Esophagus muscularis mucosa (tissue), 4 donors: ENCODE measurements at regions not wholly inside any gene's neighbourhood (a gene's known extent, or its start where the extent isn't known, plus 50 kb on each side); places are given as distances from the start of the nearest gene placed in this dataset.
"Not testable (repeated sequence)": the region's sequence is repeated elsewhere in the genome, so short reads cannot be mapped to it uniquely, and the experiment has no call there.

Source experiments
- DNase-seq: peaks from one replicate; pipeline ENCODE4 v3.0.0-alpha.2; 2017; ENCODE audit errors: extremely low spot score
- H3K27ac ChIP-seq, 4 donors: fragments of 200-600 bp; sonication (generic); replicated peaks in 1 of 4; 1 replicate in 3 of 4; 2 replicates in 1 of 4; pipeline ENCODE4 v1.5.1; 2016 to 2019; ENCODE audit warnings: mild to moderate bottlenecking in 1 of 4
- H3K27me3 ChIP-seq, 4 donors: fragments of 200-600 bp; sonication (generic); one replicate each; pipeline versions ENCODE4 v1.5.1 to v1.6.0; 2016 to 2019
- H3K36me3 ChIP-seq, 4 donors: fragments of 200-600 bp; sonication (generic); one replicate each; pipeline ENCODE4 v1.5.1; 2016 to 2019
- H3K4me1 ChIP-seq, 4 donors: fragments of 200-600 bp; sonication (generic); one replicate each; pipeline ENCODE4 v1.5.1; 2016 to 2019
- H3K4me3 ChIP-seq, 4 donors: fragments of 200-600 bp; sonication (generic); 1 replicate in 2 of 4; 2 replicates in 2 of 4; pipeline ENCODE4 v1.5.1; 2016 to 2019; ENCODE audit warnings: mild to moderate bottlenecking in 4 of 4, moderate library complexity in 1 of 4
- H3K9me3 ChIP-seq, 4 donors: fragments of 200-600 bp; sonication (generic); 1 replicate in 3 of 4; 2 replicates in 1 of 4; pipeline ENCODE4 v1.5.1; 2016 to 2019
- EP300 ChIP-seq: sonication (generic); formaldehyde crosslinking; IDR thresholded peaks from one replicate; pipeline ENCODE4 v1.6.1; 2017; ENCODE audit warnings: antibody characterized with exemption
- POLR2A ChIP-seq: fragments of 450-650 bp; IDR thresholded peaks from one replicate; pipeline ENCODE4 v1.6.1; 2017; ENCODE audit warnings: antibody characterized with exemption, moderate library complexity, mild to moderate bottlenecking, low read depth
- POLR2AphosphoS5 ChIP-seq, 2 donors: sonication (generic); formaldehyde crosslinking; IDR thresholded peaks; one replicate each; pipeline ENCODE4 v1.6.1; 2017; ENCODE audit warnings: antibody characterized with exemption in 2 of 2
- WGBS: methylation state at CpG from one replicate; pipeline ENCODE4 v1.1.5; 2018; 5-methylcytosine and 5-hydroxymethylcytosine counted together
- intact Hi-C: fragments of 100-400 bp; cut with DNase I; formaldehyde crosslinking; loops from one replicate; pipeline ENCODE4 v1.15.1; 2023
- TF ChIP-seq, protein P1 (sequence below), 3 experiments: fragments of 200-600 bp in 2 of 3; fragments of 450-650 bp in 1 of 3; sonication (generic) in 2 of 3; IDR thresholded peaks; one replicate each; pipeline ENCODE4 v1.5.1; 2017 to 2019; ENCODE audit warnings: antibody characterized with exemption in 3 of 3, mild to moderate bottlenecking in 2 of 3, moderate library complexity in 1 of 3

- no peaks in the 10 kb centered on the region for H3K36me3 ChIP-seq
- no peak overlapping the region for H3K4me3 ChIP-seq
- peaks cover 0 to 25% (median 0%) of the 10 kb centered on the region in 4 donors for H3K27me3 ChIP-seq
- H3K27ac ChIP-seq: no peak overlapping the region
- intact Hi-C loops: no loop called here
- H3K9me3 ChIP-seq: peaks cover 0 to 5% (median 0%) of the 10 kb centered on the region in 4 donors
- WGBS: 72% methylated on average over 5 of the region's 5 CpGs
- DNase-seq: no peak
- no peak for TF ChIP-seq EP300
- TF ChIP-seq, protein P1, sequence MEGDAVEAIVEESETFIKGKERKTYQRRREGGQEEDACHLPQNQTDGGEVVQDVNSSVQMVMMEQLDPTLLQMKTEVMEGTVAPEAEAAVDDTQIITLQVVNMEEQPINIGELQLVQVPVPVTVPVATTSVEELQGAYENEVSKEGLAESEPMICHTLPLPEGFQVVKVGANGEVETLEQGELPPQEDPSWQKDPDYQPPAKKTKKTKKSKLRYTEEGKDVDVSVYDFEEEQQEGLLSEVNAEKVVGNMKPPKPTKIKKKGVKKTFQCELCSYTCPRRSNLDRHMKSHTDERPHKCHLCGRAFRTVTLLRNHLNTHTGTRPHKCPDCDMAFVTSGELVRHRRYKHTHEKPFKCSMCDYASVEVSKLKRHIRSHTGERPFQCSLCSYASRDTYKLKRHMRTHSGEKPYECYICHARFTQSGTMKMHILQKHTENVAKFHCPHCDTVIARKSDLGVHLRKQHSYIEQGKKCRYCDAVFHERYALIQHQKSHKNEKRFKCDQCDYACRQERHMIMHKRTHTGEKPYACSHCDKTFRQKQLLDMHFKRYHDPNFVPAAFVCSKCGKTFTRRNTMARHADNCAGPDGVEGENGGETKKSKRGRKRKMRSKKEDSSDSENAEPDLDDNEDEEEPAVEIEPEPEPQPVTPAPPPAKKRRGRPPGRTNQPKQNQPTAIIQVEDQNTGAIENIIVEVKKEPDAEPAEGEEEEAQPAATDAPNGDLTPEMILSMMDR (IDR thresholded peaks at IDR 0.05): no peak
- TF ChIP-seq POLR2AphosphoS5 (IDR thresholded peaks at IDR 0.05): no peak
- TF ChIP-seq POLR2A: no peak
- H3K4me1 ChIP-seq: no peaks in the 10 kb centered on the region
These were observed 91.1 kb upstream of the CRY1 start for GRCh38 chr12:107184359-107184930.

DNA sequence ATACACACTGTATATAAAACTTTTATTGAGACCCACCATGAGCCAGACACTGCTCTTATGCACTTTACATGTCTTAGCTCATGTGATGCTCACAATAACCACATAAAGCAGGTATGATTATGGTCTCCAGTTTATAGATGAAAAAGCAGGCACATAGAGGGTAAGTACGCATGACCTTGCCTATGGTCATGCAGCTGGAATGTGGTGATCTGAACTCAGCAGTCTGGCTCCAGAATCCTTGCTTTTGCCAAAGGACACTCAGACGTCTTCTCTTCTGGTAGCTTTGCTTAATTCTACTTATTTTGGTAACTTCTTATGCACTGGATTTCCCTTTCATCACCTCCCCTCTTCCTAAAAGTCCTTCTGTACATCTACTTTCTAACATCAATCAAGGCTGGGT is 103.3 kb upstream of the CRY1 start:
- Histone ChIP-seq H3K9me3 (peaks cover 0 to 6% (median 2%) of the 10 kb centered on the region in 4 donors), H3K36me3 (no peaks in the 10 kb centered on the region), H3K27ac (no peak overlapping the region), H3K4me3 (no peak overlapping the region), H3K4me1 (no peaks in the 10 kb centered on the region), H3K27me3 (no peaks in the 10 kb centered on the region)
- WGBS: 62% methylated on average over 2 of the region's 2 CpGs
- no peak for DNase-seq
- intact Hi-C loops: no loop called here
- no peak for TF ChIP-seq EP300
- TF ChIP-seq POLR2A: no peak
- TF ChIP-seq, protein P1 (IDR thresholded peaks at IDR 0.05): no peak
- no peak for TF ChIP-seq POLR2AphosphoS5 (IDR thresholded peaks at IDR 0.05)

- H3K4me3 ChIP-seq: no peak overlapping the region
- WGBS: 59% methylated on average over 1 of the region's 1 CpG
- no peaks in the 10 kb centered on the region for H3K36me3 ChIP-seq
- H3K27me3 ChIP-seq: no peaks in the 10 kb centered on the region
- no peaks in the 10 kb centered on the region for H3K4me1 ChIP-seq
- TF ChIP-seq POLR2A (no peak), POLR2AphosphoS5 (IDR thresholded peaks at IDR 0.05) (no peak), EP300 (no peak)
- TF ChIP-seq, protein P1 (IDR thresholded peaks at IDR 0.05): no peak
- no peak overlapping the region for H3K27ac ChIP-seq
- intact Hi-C loops: no loop called here
- no peaks in the 10 kb centered on the region for H3K9me3 ChIP-seq
- DNase-seq: no peak
These were observed 107.0 kb upstream of the CRY1 start for GRCh38 chr12:107200394-107200793.

GRCh38 chr12:107207931-107208525 is 114.7 kb upstream of the CRY1 start:
- intact Hi-C loops: no loop called here
- 84% methylated on average over 4 of the region's 4 CpGs for WGBS
- no peak overlapping the region for H3K4me3 ChIP-seq

GRCh38 chr12:107209700-107210099 is 116.4 kb upstream of the CRY1 start:
- intact Hi-C loops, H3K27me3 ChIP-seq, DNase-seq, H3K27ac ChIP-seq, H3K4me1 ChIP-seq, H3K36me3 ChIP-seq, H3K4me3 ChIP-seq, H3K9me3 ChIP-seq: not testable (repeated sequence)
- 89% methylated on average over 7 of the region's 7 CpGs for WGBS

More at GRCh38 chr12:107207931-107208525, 114.7 kb upstream of the CRY1 start:
- DNase-seq: no peak
- H3K4me1 ChIP-seq: no peaks in the 10 kb centered on the region
- H3K9me3 ChIP-seq: peaks cover 0 to 5% (median 0%) of the 10 kb centered on the region in 4 donors
- H3K27ac ChIP-seq: no peak overlapping the region
- H3K36me3 ChIP-seq: no peaks in the 10 kb centered on the region
- TF ChIP-seq POLR2AphosphoS5 (IDR thresholded peaks at IDR 0.05): no peak
- TF ChIP-seq, protein P1 (IDR thresholded peaks at IDR 0.05): no peak
- TF ChIP-seq EP300: no peak
- TF ChIP-seq POLR2A: no peak
- H3K27me3 ChIP-seq: peaks cover 0 to 7% (median 0%) of the 10 kb centered on the region in 4 donors

DNA sequence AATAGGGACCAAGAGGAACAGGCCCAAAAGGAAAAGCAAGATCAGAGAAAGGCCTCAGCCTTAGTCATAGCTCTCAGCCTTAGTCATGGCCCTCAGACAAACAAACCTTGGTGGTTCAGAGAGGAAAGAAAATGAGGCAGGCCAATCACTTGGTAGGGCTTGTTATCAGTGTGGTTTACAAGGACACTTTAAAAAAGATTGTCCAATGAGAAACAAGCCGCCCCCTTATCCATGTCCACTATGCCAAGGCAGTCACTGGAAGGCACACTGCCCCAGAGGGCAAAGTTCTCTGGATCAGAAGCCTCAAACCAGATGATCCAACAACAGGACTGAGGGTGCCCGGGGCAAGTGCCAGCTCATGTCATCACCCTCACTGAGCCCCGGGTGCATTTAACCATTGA is 121.0 kb upstream of the CRY1 start:
- H3K4me3 ChIP-seq, DNase-seq, H3K4me1 ChIP-seq, H3K27me3 ChIP-seq, H3K36me3 ChIP-seq, H3K27ac ChIP-seq, H3K9me3 ChIP-seq, intact Hi-C loops: not testable (repeated sequence)
- 78% methylated on average over 3 of the region's 3 CpGs for WGBS

DNA sequence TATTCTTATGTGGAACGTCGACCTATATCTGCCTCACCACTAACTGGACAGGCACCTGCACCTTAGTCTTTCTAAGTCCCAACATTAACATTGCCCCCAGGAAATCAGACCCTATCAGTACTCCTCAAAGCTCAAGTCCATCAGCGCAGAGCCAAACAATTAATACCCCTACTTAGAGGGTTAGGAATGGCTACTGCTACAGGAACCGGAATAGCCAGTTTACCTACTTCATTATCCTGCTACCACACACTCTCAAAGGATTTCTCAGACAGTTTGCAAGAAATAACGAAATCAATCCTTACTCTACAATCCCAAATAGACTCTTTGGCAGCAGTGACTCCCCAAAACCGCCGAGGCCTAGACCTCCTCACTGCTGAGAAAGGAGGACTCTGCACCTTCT is 123.1 kb upstream of the CRY1 start:
- DNase-seq, intact Hi-C loops, H3K27ac ChIP-seq, H3K4me1 ChIP-seq, H3K4me3 ChIP-seq, H3K9me3 ChIP-seq, H3K36me3 ChIP-seq: not testable (repeated sequence)
- WGBS: 93% methylated on average over 7 of the region's 7 CpGs
- H3K27me3 ChIP-seq: peaks cover 0 to 18% (median 0%) of the 10 kb centered on the region in 4 donors
